ENCODE measurements at regions not wholly inside any gene's neighbourhood (a gene's known extent, or its start where the extent isn't known, plus 50 kb on each side); places are given as distances from the start of the nearest gene placed in this dataset.

GRCh38 chr7:116148626-116149025, 61.7 kb upstream of the TES start:
- TF ChIP-seq EP300 (conservative IDR thresholded peaks at IDR 0.05; ENCODE audit: poor library complexity, severe bottlenecking) (no peak), RAD21 (conservative IDR thresholded peaks at IDR 0.05) (no peak), EZH2 (IDR thresholded peaks at IDR 0.05; ENCODE audit: borderline replicate concordance, insufficient read depth, low read length, poor library complexity, severe bottlenecking) (no peak), CTCF (IDR thresholded peaks at IDR 0.05; ENCODE audit: poor library complexity, severe bottlenecking) (no peak), POLR2AphosphoS5 (IDR thresholded peaks at IDR 0.05) (no peak), REST (IDR thresholded peaks at IDR 0.05; ENCODE audit: borderline replicate concordance) (no peak), TAF1 (IDR thresholded peaks at IDR 0.05; ENCODE audit: low read depth) (no peak), MXI1 (conservative IDR thresholded peaks at IDR 0.05; ENCODE audit: poor library complexity, severe bottlenecking) (no peak), SMC3 (conservative IDR thresholded peaks at IDR 0.05; ENCODE audit: poor library complexity) (no peak)
